CD4-positive, alpha-beta T cell treated with Interferon alpha-2 for 1 hour (primary cell): ENCODE measurements at regions not wholly inside any gene's neighbourhood (a gene's known extent, or its start where the extent isn't known, plus 50 kb on each side); places are given as distances from the start of the nearest gene placed in this dataset.

Source experiments
- DNase-seq, 2 donors: peaks; one replicate each; pipeline ENCODE4 v3.0.0-alpha.2; 2020 to 2022

DNA sequence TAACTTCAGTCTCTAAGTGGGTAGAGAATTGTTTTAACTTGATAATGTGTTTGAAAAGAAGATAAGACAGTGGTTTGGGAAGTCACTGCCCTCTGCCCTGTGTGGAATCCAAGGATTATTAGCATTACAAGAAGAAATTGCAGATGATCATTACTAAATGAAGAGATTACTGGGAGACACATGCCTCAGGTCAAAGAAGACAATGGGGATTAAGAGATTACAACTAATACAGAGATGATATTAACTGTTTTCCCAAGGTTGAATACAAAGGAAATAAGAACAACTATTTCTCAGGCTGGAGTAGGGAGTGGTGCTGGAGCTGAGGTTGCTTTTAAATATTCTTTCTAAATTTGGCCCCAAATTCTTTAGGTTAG, 166.0 kb downstream of the TRMT11 start:
- DNase-seq, result no peak

DNA sequence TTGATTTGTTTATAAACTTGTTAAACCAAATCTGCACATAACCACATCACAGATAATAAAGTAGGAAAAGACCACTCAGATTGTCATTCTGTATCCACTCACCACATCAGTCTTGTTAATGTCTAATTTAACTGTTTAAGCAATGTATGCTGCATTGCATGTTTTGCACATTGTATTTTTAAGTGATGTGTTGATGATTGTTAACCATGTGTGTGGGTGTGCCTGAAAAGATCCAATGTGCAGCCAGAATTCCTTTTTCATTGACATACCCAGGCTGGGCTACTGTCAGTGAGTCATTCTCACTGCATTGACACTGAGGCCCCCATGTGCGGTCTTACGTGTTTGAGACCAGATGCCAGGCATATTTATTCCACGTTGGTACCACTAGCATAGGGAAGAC, 167.3 kb downstream of the TRMT11 start:
- DNase-seq, result no peak

DNA sequence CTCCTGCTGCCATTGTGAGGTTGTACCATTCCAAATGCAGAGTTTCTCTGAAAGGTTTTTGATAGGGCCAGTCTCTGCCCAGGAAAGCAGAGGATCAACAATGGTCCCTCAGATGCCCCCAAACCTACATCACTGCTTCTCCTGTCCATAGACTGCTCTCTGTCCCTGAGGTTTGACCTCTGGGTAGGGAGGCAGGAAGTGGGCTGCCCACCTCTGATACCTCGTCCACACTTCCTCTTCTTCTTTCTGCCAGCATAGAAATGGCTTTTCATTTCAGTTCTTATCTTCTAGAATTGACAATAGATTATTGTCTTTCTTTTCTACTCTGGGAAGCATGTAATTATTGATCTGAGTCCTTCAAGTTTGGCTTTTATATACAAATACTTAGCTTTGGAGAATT, 170.6 kb downstream of the TRMT11 start:
- no peak for DNase-seq

DNA sequence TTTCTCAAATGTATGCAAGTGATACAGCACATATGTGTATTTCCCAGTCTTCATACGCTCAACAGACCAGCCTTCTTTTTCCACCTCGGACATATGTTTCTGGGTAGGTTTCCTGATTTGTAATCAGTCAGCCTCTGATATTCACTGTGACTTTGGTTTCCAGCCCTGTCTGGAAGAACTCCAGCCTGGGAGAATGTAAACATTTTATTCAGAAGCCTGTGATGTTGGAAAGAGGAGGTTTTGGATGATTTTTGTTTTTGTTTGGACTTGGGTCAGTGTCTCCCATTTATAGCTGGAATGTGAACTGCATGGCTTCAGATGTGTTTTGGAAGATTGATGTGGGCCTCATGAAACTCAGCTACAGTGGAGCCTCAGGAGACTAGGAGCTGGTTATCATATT, 172.2 kb upstream of the CENPW start:
- DNase-seq, result no peak

DNA sequence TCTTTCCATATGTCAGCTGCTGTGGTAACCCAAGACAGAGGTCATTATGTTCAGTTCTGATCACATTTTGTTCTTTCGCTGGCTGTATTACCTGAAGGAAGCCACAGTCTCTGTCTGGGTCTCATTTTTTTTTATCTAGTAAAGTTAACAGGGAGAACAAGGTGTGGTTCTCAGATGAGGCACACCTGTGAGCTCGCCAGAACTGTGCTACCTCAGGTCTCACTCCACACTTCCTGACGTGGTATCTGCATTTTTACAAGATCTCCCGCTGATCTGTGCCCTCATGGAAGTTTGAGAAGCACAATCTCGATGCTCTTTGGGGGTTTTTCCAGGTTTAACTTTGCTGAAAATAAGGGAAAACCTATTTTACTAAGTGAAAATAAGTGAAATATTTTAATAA, 169.5 kb upstream of the CENPW start:
- DNase-seq, result no peak

DNA sequence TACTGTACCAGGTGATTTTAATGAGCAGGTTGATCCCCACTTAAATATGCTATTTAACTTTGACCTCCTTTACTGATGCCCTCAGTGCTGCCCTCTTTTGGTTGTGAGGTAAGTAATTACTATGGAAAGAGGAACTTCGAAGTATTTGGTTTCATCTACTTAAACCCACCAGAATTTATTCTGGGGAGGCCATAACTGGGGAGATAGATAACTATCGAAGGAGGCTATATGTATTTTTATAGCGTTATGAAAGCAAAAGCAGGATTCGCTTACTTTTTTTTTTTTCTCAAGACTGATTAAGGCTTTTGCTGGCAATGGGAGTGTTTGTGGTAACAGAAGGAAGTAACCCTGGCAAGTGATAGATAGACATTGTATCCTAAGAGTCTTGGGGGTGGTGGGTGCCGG, 168.9 kb upstream of the CENPW start:
- DNase-seq, result peak; percentile 10 to 39

DNA sequence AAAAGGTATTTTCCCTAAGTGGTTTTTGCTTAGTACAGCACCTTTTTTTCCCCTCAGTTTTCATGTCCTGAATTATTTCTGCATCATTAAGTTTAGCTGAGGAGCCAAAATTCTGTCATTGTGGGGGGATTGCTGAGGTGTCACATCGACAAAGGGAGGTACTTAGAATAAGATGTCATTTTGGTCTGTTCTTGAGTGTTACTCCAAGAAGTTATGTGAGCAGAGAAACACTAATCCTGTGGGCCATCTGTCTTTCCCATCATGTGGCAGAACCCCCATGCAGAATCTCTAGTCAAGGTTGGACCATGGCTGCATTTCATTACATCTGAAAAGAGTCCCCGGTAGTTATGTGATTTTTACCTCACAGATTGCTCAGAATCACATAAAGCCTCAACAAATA, 167.8 kb upstream of the CENPW start:
- DNase-seq, result no peak

DNA sequence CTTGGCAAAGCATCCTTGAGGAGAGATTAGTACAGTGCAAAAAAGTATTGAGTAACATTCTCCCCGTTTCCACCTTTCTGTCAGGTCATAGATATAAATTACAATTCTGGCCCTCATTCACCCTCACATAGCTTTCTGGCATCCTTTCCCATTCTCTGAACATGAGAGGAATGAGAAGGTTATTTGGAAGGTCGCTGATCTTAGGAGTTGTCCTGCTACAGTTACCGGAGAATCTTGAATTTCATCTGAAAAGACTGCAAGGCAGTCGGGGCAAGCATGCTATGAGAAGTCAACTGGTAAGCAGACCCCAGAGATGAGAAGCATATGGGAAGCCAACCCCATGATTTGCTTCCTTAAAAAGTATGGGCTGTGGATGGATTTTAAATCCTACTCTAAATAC, 166.7 kb upstream of the CENPW start:
- DNase-seq, result no peak

DNA sequence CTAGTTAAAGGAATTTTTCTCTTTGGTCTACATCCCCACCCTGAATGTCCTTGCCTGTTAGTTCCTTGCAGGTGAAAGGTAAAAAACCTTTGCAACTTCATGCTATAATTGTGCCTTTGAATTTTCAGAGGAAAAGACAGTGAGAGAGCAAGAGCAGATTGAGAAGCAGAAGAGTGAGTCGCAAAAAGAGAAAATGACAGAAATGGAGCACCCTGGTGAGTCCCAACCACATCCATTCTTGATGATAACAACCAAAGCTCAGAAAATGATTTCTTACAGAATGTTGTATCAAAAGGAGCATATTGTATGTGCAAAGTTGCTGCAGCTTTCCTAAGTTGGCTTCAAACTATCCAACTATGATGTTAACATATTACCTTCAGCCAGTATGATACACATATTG, 165.2 kb upstream of the CENPW start:
- DNase-seq, result no peak

DNA sequence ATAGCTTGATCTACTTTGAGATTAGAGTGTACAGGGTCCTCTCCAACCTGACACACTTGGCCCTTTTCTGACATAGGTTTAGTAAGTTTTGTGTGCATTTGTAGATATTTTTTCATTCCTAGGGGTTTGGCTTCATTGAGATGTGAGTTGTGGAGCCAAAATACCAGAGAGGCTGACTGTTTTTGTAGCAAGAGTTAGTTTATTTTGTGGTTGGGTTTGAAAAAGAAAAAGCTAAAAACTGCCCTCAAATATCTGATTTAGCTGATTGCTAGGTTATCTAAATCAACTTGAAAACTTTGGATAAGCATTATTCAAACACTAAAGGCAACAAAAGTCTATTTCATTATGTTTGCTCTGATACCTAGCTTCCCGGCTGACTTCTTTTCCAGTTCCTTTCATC, 164.7 kb upstream of the CENPW start:
- DNase-seq, result no peak

DNA sequence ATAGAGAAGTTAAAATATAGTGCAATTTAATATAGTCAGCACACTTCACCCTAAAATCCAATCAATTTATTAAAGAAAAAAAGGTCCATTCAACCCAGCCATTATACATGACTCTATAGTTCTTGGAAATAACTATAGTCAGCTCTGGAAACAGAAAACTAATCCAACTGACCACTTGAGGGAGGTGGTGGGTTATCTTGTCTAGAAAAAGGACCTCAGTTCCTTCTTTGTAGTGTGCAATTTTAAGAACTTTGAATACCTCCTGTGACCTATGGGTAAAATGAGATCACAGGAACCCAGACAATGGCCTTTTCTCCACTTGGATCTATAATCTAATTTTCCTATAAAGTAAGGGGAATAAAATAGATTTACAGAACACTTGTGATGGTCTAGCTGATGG, 163.6 kb upstream of the CENPW start:
- DNase-seq, result no peak

DNA sequence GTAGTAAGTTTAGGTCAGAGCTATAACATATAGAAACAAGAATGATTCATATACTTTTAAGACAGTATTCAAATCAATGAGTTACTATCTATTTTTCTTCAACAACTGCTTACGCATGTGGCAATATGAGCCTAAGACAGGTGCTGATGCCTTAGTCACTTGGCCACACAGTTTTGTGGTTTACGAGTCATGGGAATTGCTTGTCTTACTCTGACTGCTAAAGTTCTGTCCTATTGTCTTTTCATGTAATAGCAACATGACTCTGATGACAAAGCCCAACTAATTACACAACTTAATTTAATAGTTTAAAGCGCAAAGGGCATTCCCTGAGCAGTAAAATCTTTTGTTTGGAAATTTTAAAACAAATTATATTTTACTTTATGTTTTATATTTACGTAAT, 159.3 kb upstream of the CENPW start:
- no peak for DNase-seq

DNA sequence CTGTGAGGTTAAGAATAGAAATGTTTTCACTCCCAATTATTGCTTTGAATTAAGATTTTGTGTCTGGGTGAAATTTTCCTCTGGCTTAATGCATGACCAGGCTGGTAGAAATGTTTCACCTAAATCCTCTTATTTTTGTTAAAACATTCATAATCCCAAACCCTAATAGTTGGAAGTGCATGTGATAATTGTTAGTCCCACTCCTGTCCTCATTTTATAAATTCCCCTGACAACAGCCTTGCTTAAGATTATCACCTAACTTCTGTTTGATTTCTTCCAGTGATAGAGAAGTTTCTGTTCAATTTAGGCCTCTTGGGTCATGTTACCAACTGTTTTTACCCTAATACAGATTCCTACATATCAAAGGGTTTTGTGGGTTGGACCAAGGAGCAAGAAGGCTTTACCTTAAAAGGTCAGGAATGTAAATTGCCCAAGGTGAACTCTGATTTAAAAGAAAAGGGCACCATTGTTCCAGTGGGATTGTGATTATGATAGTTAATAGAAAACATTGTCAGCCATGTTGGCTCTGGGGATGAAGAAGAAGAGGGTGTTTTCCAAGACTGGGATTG, 158.7 kb upstream of the CENPW start:
- no peak for DNase-seq

DNA sequence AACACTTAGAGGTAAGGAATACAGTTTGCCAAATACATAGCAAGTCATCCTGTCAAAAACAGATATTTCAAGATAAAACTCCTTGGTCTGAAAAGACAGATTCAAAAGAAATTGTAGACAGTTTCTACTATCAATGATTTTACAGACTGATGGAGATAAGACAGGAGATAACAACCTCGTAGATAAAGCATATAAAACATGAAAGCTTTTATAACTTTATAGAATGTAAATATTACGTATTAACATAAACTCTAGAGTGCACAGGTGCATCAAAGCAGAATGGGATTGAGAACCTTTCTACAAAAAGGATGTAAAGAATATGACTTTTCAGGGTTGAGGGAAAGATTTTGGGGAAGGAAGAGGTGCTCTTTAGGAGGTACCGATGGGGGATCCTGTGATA, 158.0 kb upstream of the CENPW start:
- DNase-seq, result no peak

DNA sequence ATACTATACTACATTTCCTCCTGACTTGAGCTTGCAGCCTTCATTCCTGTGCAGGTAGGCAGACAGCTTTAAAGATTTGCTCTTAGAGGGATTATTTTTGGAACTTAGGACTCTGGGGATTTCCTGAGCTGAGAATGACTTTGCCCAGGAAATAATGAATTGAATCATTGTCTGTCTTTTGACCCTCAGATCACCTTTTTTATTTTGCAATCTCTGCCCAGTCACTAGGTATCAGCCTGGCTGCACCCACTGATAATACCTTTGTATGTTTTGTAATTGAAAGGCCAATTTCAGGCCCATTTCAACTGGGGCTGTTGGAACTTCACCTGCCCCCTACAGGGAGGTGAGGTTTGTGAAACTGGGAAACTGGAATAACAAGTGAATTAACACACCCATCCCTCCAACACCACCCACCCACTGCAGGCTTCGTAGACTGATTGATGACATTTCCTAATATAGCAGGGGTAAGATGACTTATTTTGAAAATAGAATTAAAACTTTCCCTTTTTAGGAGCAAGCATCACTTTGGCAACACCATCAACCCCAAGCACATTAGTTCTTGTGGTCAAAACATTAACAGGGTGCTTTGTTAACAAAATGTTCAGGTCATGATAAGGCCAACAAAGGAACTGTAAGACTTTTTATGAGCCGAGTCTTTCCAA, 157.1 kb upstream of the CENPW start:
- DNase-seq, result no peak

DNA sequence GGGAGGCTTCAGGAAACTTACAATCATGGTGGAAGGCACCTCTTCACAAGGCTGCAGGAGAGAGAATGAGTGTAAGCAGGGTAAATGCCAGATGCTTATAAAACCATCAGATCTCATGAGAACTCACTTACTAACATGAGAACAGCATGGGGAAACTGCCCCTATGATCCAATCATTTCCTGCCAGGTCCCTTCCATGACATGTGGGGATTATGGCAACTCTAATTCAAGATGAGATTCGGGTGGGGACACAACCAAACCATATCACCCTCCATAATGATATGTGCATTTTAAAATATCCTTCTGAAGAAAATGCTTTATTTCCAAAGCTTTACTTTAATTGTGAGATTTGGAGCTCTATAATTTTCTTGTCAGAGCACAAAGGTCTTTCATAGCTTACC, 154.1 kb upstream of the CENPW start:
- no peak for DNase-seq

DNA sequence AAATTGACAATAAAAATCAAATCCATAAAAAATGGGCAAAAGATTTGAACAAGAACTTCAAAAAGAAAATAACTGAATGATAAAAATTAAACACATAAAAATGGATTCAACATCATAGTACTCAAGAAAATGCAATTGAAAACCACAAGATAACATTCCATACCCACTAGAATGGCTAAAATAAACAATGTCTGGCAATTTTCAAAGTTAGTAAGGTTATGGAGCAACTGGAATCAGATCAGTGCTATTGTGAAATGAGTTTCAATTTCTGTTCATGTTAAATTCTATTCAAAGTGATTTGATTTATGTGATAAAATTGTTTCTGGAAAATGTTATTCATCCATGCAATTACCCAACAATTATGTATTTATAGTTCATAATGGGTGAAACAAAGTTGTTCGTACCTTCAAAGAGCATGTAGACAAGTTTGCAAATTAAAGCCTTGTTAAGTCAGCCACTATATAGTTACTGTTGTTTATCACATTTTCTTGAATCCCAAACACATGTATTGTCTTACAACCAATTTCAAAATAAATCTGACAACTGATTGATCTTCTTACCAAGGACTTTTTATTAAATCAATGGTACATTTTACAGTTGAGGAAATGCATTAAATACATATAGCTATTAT, 151.5 kb upstream of the CENPW start:
- no peak for DNase-seq

DNA sequence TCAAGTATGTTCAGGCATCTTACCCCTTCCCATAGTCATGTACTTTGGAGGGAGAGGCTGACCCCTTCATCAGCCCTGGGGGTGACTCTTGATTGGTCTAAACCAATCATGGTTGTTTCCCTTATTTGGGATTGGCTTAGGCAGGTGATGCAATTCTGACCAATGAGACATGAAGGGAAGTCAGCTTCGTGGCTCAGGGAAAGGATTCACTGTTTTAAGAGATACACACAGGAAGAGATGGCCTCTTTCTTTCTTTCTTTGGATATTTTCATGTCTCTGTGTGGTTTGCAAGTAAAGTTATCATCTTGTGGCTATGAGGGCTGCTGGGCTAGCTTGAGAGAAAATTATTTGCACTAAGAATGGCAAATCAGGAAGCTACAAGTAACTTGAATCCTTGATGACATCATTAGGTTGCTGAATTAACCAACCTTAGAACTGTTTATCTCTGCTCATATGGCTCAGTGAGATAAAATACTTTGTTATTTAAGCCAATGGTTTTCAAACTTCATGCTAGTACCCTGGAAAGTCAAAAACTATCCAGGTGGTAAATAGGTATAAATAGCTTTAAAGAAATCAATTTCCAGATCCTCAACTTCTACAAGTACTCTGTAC, 144.2 kb upstream of the CENPW start:
- DNase-seq, result no peak

DNA sequence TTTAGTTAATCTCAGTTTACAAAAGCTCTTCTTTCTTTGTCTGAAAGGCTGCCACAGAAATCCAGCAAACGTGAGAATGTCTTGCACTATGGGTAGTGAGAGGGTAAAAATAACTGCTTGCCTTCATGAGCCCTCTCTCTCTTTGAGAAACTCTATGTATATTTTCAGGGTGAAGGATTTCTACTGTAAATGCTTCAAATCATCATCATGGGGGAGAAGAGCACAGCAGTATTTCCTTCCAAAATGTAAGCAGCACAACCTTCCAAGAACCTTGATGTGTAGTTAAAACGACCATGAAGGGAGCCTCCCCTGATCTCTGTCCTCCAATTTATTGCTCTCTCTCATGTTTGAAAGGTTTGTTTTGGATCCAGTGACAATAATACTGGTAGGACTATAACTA, 141.3 kb upstream of the CENPW start:
- no peak for DNase-seq

DNA sequence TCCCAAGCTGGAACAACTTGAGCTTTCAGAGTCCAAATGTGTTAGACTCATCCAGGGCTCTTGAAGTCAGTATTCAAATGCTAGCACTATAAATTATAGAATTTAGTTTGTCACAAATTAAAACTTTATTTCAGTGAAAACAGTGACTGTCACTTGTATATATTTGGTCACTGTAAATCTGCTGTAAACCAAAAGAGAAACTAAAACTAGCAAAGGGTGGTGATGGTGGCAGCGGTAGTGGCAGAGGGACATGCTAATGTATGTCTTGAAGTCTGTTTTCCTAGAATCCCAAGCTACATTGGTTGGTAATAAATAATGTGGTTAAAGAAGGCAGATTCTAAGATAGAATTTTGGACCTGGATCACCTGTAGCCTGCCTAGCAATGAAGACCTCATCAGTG, 140.4 kb upstream of the CENPW start:
- peak in 1 of 2 donors; percentile 15 for DNase-seq

DNA sequence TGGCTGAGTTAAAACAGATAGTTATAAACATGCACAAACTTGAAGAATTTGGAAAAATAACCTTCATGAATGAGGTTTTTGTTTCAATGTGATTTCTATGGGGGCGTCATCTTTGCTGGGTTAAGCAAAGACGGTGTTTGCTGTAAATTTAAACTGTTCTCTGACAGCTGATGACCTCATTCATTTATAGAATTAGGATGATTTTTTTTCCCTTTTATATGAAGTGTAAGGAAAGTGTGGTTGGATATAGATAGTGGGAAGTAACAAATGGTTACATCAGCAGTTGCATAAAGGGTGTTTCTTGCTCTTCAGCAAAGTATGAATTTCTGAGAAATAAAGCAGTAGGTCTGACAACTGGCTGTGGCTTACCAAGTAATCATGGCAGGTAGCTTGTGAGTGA, 137.2 kb upstream of the CENPW start:
- DNase-seq, result no peak

DNA sequence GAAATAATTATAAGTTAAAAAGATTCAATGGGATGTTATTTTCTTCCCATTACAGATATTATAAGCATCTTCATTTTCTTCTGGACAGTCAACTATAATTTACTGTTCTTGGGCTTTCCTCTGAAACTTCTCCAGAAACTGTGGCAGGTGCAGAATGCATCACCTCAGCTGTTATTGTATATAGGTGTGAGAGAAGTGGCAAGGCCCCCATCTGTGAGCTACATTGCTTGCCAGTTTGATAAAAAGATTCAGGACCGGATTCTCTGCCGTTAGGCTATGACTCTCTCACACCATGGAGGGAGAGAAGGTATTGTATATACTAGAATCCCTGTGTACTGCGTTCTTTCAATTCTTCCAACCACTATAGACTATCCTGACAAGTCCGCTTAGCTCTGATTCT, 135.8 kb upstream of the CENPW start:
- no peak for DNase-seq

DNA sequence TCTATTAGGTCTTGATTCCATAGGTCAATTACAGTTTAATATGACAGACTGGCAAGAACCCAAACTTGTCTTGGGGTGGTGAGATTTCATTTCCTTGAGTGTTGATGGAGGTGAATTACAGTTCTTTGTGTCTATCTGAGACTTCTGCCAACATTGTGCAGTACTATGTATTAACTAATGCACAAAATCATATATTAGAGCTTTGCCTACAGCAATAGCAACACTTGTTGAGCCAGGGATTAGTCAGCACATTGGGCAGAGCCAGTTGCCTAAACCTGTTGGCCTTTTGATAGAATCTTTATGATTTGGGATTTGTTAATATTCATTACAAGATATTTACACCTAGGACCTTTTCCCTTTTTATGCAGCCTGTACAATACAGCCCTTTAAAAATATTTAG, 135.3 kb upstream of the CENPW start:
- no peak for DNase-seq

DNA sequence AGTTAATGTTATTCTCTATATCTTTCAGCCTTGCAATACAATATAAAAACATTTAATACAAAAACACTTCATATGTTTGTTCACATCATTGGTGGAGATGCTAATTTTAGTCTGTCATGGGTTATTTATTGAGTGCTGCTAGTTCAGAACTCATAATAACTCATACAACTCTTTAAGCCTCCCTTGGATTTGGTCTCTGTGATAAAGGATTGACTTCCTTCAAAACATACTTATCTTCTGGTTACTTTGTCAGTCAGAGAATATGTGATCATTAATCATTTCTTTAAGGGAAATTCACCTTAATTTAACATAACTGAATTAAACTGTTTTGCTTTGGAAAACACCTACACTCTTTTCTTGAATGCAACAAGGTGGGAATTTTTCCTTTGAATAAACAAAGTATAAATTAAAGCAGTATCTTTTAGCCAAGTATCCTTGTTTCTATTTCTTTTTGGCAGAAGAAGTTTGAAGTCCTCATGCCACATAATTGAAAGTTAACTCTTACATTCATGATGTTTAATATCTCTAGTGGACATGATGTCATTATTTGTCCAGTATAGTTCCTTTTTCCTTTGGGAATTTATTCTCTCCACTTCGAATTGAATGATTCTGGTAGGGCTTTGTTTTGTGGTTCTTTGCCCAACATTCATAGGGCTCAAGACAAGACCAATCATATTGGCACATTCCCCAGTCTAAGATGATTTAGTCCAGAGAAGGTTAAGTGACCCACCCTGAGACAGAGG, 133.2 kb upstream of the CENPW start:
- no peak for DNase-seq
